ENCODE measurements at regions not wholly inside any gene's neighbourhood (a gene's known extent, or its start where the extent isn't known, plus 50 kb on each side); places are given as distances from the start of the nearest gene placed in this dataset.

- no peak for DNase-seq (ENCODE audit: extremely low read depth, low read depth, low spot score)
Observed at GRCh38 chr1:239725371-239725770, 339.0 kb downstream of the CHRM3 start.

- no peak for DNase-seq (ENCODE audit: extremely low read depth, low read depth, low spot score)
Observed at GRCh38 chr1:239725933-239726332, 339.6 kb downstream of the CHRM3 start.

GRCh38 chr1:239730378-239730777 lies 344.0 kb downstream of the CHRM3 start:
- DNase-seq (ENCODE audit: extremely low read depth, low read depth, low spot score): no peak

GRCh38 chr1:239731082-239731748 lies 344.8 kb downstream of the CHRM3 start:
- no peak for DNase-seq (ENCODE audit: extremely low read depth, low read depth, low spot score)

GRCh38 chr1:239732770-239733169 lies 346.4 kb downstream of the CHRM3 start:
- DNase-seq (ENCODE audit: extremely low read depth, low read depth, low spot score): no peak

- DNase-seq (ENCODE audit: extremely low read depth, low read depth, low spot score): no peak
Observed at GRCh38 chr1:239733995-239734394, 347.6 kb downstream of the CHRM3 start.

GRCh38 chr1:239735111-239735510 lies 348.7 kb downstream of the CHRM3 start:
- DNase-seq (ENCODE audit: extremely low read depth, low read depth, low spot score): no peak

- DNase-seq (ENCODE audit: extremely low read depth, low read depth, low spot score): no peak
Observed at GRCh38 chr1:239736479-239736878, 350.1 kb downstream of the CHRM3 start.

GRCh38 chr1:239739375-239739774 lies 352.3 kb upstream of the FMN2 start:
- DNase-seq (ENCODE audit: extremely low read depth, low read depth, low spot score): no peak

- no peak for DNase-seq (ENCODE audit: extremely low read depth, low read depth, low spot score)
Observed at GRCh38 chr1:239739919-239740318, 351.8 kb upstream of the FMN2 start.

- DNase-seq (ENCODE audit: extremely low read depth, low read depth, low spot score): no peak
Observed at GRCh38 chr1:239742416-239743109, 349.1 kb upstream of the FMN2 start.

- DNase-seq (ENCODE audit: extremely low read depth, low read depth, low spot score): no peak
Observed at GRCh38 chr1:239744851-239745250, 346.8 kb upstream of the FMN2 start.

- DNase-seq (ENCODE audit: extremely low read depth, low read depth, low spot score): no peak
Observed at GRCh38 chr1:239755107-239755912, 336.4 kb upstream of the FMN2 start.

- DNase-seq (ENCODE audit: extremely low read depth, low read depth, low spot score): no peak
Observed at GRCh38 chr1:239757716-239758115, 334.0 kb upstream of the FMN2 start.

- DNase-seq (ENCODE audit: extremely low read depth, low read depth, low spot score): no peak
Observed at GRCh38 chr1:239758756-239759155, 332.9 kb upstream of the FMN2 start.

- no peak for DNase-seq (ENCODE audit: extremely low read depth, low read depth, low spot score)
Observed at GRCh38 chr1:239761509-239761908, 330.2 kb upstream of the FMN2 start.

GRCh38 chr1:239763850-239764249 lies 327.8 kb upstream of the FMN2 start:
- no peak for DNase-seq (ENCODE audit: extremely low read depth, low read depth, low spot score)

- no peak for DNase-seq (ENCODE audit: extremely low read depth, low read depth, low spot score)
Observed at GRCh38 chr1:239764546-239764945, 327.1 kb upstream of the FMN2 start.

GRCh38 chr1:239765163-239765562 lies 326.5 kb upstream of the FMN2 start:
- DNase-seq (ENCODE audit: extremely low read depth, low read depth, low spot score): no peak

- no peak for DNase-seq (ENCODE audit: extremely low read depth, low read depth, low spot score)
Observed at GRCh38 chr1:239771550-239771949, 320.1 kb upstream of the FMN2 start.

GRCh38 chr1:239772446-239772845 lies 319.2 kb upstream of the FMN2 start:
- DNase-seq (ENCODE audit: extremely low read depth, low read depth, low spot score): no peak

- DNase-seq (ENCODE audit: extremely low read depth, low read depth, low spot score): no peak
Observed at GRCh38 chr1:239775466-239775865, 316.2 kb upstream of the FMN2 start.
